Neuronal stem cell (in vitro differentiated cells): ENCODE measurements at regions not wholly inside any gene's neighbourhood (a gene's known extent, or its start where the extent isn't known, plus 50 kb on each side); places are given as distances from the start of the nearest gene placed in this dataset.

ENCODE experiments used
- DNase-seq: peaks from one replicate; pipeline ENCODE4 v3.0.0-alpha.2; 2013; ENCODE audit warnings: low spot score
- H2AFZ ChIP-seq: one replicate; pipeline ENCODE4 v1.6.1; 2013; ENCODE audit warnings: mild to moderate bottlenecking, low read length, inconsistent platforms
- H2AK5ac ChIP-seq: 2 replicates; pipeline ENCODE4 v1.6.1; 2013; ENCODE audit warnings: low read depth, mild to moderate bottlenecking, inconsistent platforms, low read length, moderate library complexity, mixed read lengths
- H2BK120ac ChIP-seq: 2 replicates; pipeline ENCODE4 v1.6.1; 2013; ENCODE audit warnings: low read depth, mild to moderate bottlenecking, inconsistent platforms, low read length, moderate library complexity, mixed read lengths
- H2BK12ac ChIP-seq: one replicate; pipeline ENCODE4 v1.6.1; 2013; ENCODE audit warnings: low read length, inconsistent platforms
- H2BK15ac ChIP-seq: 2 replicates; pipeline ENCODE4 v1.6.1; 2013; ENCODE audit warnings: mild to moderate bottlenecking, low read length, inconsistent platforms, mixed read lengths
- H2BK5ac ChIP-seq: one replicate; pipeline ENCODE4 v1.6.1; 2013; ENCODE audit warnings: inconsistent platforms, mild to moderate bottlenecking, low read length, moderate library complexity
- H3K14ac ChIP-seq: one replicate; pipeline ENCODE4 v1.6.1; 2013; ENCODE audit warnings: low read length, inconsistent platforms
- H3K18ac ChIP-seq: 2 replicates; pipeline ENCODE4 v1.6.1; 2013; ENCODE audit warnings: low read length, inconsistent platforms
- H3K23ac ChIP-seq: 2 replicates; pipeline ENCODE4 v1.6.1; 2013; ENCODE audit warnings: low read depth, mild to moderate bottlenecking, mixed read lengths, low read length, inconsistent platforms; ENCODE audit not compliant: poor library complexity
- H3K27ac ChIP-seq: replicated peaks from 3 replicates; pipeline ENCODE4 v1.5.1; 2013; ENCODE audit warnings: low read length, inconsistent platforms
- H3K27me3 ChIP-seq, 3 experiments: 2 replicates each; pipeline ENCODE4 v1.6.1; 2013; ENCODE audit warnings: low read length in 3 of 3, mild to moderate bottlenecking in 2 of 3, inconsistent platforms in 1 of 3, low read depth in 1 of 3, mixed read lengths in 1 of 3, moderate library complexity in 1 of 3; ENCODE audit not compliant: control insufficient read depth in 3 of 3, insufficient read depth in 3 of 3
- H3K36me3 ChIP-seq, 2 donors: replicated peaks in 1 of 2; 2 replicates each; pipeline ENCODE4 v1.6.1; 2013; ENCODE audit warnings: low read length in 2 of 2; ENCODE audit not compliant: control insufficient read depth in 2 of 2, insufficient read depth in 2 of 2
- H3K4ac ChIP-seq: 2 replicates; pipeline ENCODE4 v1.6.1; 2013; ENCODE audit warnings: inconsistent platforms, mild to moderate bottlenecking, low read length, moderate library complexity
- H3K4me1 ChIP-seq, 2 donors: 1 replicate in 1 of 2; 2 replicates in 1 of 2; pipeline ENCODE4 v1.6.1; 2013; ENCODE audit warnings: low read length in 2 of 2, low read depth in 1 of 2; ENCODE audit not compliant: control insufficient read depth in 2 of 2, insufficient read depth in 1 of 2
- H3K4me2 ChIP-seq: one replicate; pipeline ENCODE4 v1.6.1; 2013; ENCODE audit warnings: mild to moderate bottlenecking, low read length, inconsistent platforms; ENCODE audit not compliant: insufficient read depth, poor library complexity, severe bottlenecking
- H3K4me3 ChIP-seq, 2 donors: 2 replicates each; pipeline ENCODE4 v1.5.1; 2013; ENCODE audit warnings: low read length in 2 of 2, mild to moderate bottlenecking in 2 of 2, inconsistent platforms in 1 of 2, moderate library complexity in 1 of 2
- H3K79me1 ChIP-seq: one replicate; pipeline ENCODE4 v1.6.1; 2013; ENCODE audit warnings: low read depth, mild to moderate bottlenecking, inconsistent platforms, low read length, moderate library complexity
- H3K9ac ChIP-seq: one replicate; pipeline ENCODE4 v1.6.1; 2013; ENCODE audit warnings: mild to moderate bottlenecking, low read depth, low read length, inconsistent platforms; ENCODE audit not compliant: poor library complexity
- H3K9me3 ChIP-seq, 2 donors: replicated peaks in 1 of 2; 2 replicates each; pipeline versions ENCODE3 to v1.6.1; 2013; ENCODE audit warnings: low read length in 2 of 2, mild to moderate bottlenecking in 2 of 2, inconsistent platforms in 1 of 2, low read depth in 1 of 2, mixed read lengths in 1 of 2, moderate library complexity in 1 of 2; ENCODE audit not compliant: control insufficient read depth in 2 of 2, insufficient read depth in 1 of 2
- H4K8ac ChIP-seq: one replicate; pipeline ENCODE4 v1.6.1; 2013; ENCODE audit warnings: low read depth, mild to moderate bottlenecking, inconsistent platforms, low read length, moderate library complexity
- H4K91ac ChIP-seq: one replicate; pipeline ENCODE4 v1.6.1; 2013; ENCODE audit warnings: low read length, low read depth, mild to moderate bottlenecking, inconsistent platforms; ENCODE audit not compliant: poor library complexity
- WGBS, 2 donors: extraction: QIAGEN DNeasy Blood & Tissue Kit; methylation state at CpG; one replicate each; pipeline ENCODE4 v1.1.7; 2013; ENCODE audit warnings: missing lambda C conversion rate in 2 of 2, mixed read lengths in 1 of 2; ENCODE audit not compliant: insufficient read length in 2 of 2, insufficient replicate concordance in 1 of 2; ENCODE audit errors: extremely low coverage in 2 of 2; 5-methylcytosine and 5-hydroxymethylcytosine counted together

DNA sequence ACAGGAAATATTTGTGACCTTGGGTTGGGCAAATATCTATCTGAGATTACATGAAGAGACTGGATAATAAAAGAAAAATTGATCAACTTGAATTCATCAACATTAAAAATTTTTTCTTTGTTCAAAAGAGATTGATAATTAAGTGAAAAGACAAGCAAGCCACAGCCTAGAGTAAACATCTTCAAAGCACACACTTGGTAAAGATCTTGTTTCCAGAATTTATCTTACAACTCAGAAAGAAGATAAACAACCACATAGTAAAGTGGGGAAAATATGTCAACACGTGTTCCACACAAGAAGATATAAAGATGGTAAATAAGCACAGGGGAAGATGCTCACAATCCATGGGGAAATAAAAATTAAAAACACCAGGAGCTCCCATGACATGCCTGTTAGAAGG, 195.9 kb downstream of the SOX11 start:
- Histone ChIP-seq H2BK120ac (no peak overlapping the region), H3K18ac (no peak overlapping the region), H3K14ac (no peak overlapping the region), H3K79me1 (no peaks in the 10 kb centered on the region), H2BK5ac (no peak overlapping the region), H3K23ac (no peak overlapping the region), H4K91ac (no peak overlapping the region), H4K8ac (no peak overlapping the region), H3K4me2 (no peak overlapping the region), H3K9ac (no peak overlapping the region), H2BK12ac (no peak overlapping the region), H3K4ac (no peak overlapping the region), H3K27me3 (no peaks in the 10 kb centered on the region), H2AK5ac (no peak overlapping the region), H3K4me1 (peaks cover 7 to 19% of the 10 kb centered on the region in 2 donors), H2AFZ (no peak overlapping the region), H3K36me3 (no peaks in the 10 kb centered on the region), H3K27ac (no peak overlapping the region), H2BK15ac (no peak overlapping the region), H3K4me3 (no peak overlapping the region), H3K9me3 (no peaks in the 10 kb centered on the region)
- no peak for DNase-seq
- WGBS, 2 donors: no CpG with 5 or more reads among the region's 1 CpG

DNA sequence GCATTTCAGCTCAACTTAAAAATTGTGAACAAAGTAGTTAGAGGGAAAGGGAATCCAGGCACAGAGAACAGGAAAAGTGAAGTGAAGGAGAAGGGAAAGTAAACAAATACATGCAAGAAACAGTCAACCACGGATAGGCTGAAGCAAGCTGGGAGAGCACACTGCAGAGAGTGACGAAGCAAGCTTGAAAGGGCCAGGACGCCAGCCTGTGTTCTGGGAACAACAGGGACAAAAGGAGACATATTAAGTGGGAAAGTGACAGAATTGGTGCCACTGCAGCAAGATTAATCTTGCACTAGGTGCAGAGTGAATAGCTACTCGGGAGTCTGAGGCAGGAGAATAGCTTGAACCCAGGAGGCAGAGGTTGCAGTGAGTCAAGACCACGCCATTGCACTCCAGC, 197.3 kb downstream of the SOX11 start:
- no peaks in the 10 kb centered on the region for H3K36me3 ChIP-seq
- no peak overlapping the region for H3K4ac ChIP-seq
- H3K18ac ChIP-seq: no peak overlapping the region
- H2AK5ac ChIP-seq: no peak overlapping the region
- no peaks in the 10 kb centered on the region for H3K9me3 ChIP-seq
- no peak overlapping the region for H2BK15ac ChIP-seq
- no peaks in the 10 kb centered on the region for H3K27me3 ChIP-seq
- H2AFZ ChIP-seq: peak overlapping the region; percentile 74
- DNase-seq: no peak
- no peak overlapping the region for H2BK12ac ChIP-seq
- H3K9ac ChIP-seq: no peak overlapping the region
- H3K4me3 ChIP-seq: no peak overlapping the region
- no peak overlapping the region for H4K91ac ChIP-seq
- no peak overlapping the region for H3K4me2 ChIP-seq
- peaks cover 7 to 19% of the 10 kb centered on the region in 2 donors for H3K4me1 ChIP-seq
- no peak overlapping the region for H2BK120ac ChIP-seq
- H4K8ac ChIP-seq: no peak overlapping the region
- no CpG with 5 or more reads among the region's 5 CpGs for WGBS, 2 donors
- H3K27ac ChIP-seq: no peak overlapping the region
- no peak overlapping the region for H3K14ac ChIP-seq
- H3K23ac ChIP-seq: no peak overlapping the region
- no peak overlapping the region for H2BK5ac ChIP-seq
- H3K79me1 ChIP-seq: no peaks in the 10 kb centered on the region

DNA sequence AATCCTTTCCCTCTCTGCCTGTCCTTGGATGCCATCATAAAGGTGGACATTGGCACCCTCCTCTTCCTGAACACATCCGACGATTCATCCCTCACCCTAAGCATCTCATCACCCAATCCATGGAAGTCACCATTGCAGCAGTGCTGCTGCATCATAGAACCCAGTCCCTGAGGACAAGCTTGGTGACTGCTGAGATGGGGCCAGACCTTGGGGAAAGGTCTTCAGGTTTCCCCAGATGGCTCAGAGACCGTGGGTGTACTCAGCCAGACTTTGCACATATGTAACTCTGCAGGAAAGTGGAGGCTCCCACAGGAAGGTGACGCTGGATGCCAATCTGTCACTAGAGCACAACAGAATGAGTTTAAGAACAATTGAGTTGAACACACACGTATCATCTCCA, 202.2 kb downstream of the SOX11 start:
- H3K4ac ChIP-seq: no peak overlapping the region
- no peaks in the 10 kb centered on the region for H3K9me3 ChIP-seq
- H4K8ac ChIP-seq: no peak overlapping the region
- H2BK12ac ChIP-seq: no peak overlapping the region
- H3K36me3 ChIP-seq: no peaks in the 10 kb centered on the region
- peaks cover 0 to 3% of the 10 kb centered on the region in 2 donors for H3K4me1 ChIP-seq
- H3K18ac ChIP-seq: no peak overlapping the region
- H3K9ac ChIP-seq: no peak overlapping the region
- DNase-seq: no peak
- no peak overlapping the region for H3K14ac ChIP-seq
- no peak overlapping the region for H4K91ac ChIP-seq
- H3K27ac ChIP-seq: no peak overlapping the region
- H3K79me1 ChIP-seq: no peaks in the 10 kb centered on the region
- H3K27me3 ChIP-seq: no peaks in the 10 kb centered on the region
- H2BK15ac ChIP-seq: no peak overlapping the region
- H2BK5ac ChIP-seq: no peak overlapping the region
- no peak overlapping the region for H2AFZ ChIP-seq
- no peak overlapping the region for H3K4me2 ChIP-seq
- no peak overlapping the region for H2BK120ac ChIP-seq
- no CpG with 5 or more reads among the region's 5 CpGs for WGBS, 2 donors
- H3K23ac ChIP-seq: no peak overlapping the region
- no peak overlapping the region for H2AK5ac ChIP-seq
- H3K4me3 ChIP-seq: no peak overlapping the region

DNA sequence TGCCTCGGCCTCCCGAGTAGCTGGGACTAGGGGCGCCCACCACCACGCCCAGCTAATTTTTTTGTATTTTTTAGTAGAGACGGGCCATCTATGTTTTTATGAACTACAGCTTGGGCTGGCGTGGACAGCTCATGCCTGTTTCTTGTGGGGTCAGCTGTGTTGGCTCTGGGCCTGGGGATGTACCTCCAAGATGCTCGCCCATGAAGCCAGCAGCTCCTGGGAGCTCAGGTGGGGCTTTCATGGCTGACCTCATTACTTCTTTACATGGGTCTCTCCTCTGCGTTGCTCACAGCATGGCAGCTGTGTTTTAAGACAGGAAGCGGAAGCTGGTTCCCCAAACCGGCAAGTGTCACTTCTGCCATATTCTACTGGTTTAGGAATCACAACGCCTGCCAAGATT, 203.1 kb downstream of the SOX11 start:
- H4K91ac ChIP-seq: no peak overlapping the region
- H4K8ac ChIP-seq: no peak overlapping the region

More for the DNA sequence above, 203.1 kb downstream of the SOX11 start:
- H2BK120ac ChIP-seq: peak overlapping the region; percentile 47
- no peak overlapping the region for H2BK5ac ChIP-seq
- no peaks in the 10 kb centered on the region for H3K36me3 ChIP-seq
- no peak for DNase-seq
- no peaks in the 10 kb centered on the region for H3K4me1 ChIP-seq
- H3K9me3 ChIP-seq: no peaks in the 10 kb centered on the region
- H3K27me3 ChIP-seq: no peaks in the 10 kb centered on the region
- H3K14ac ChIP-seq: no peak overlapping the region
- WGBS, 2 donors: no CpG with 5 or more reads among the region's 11 CpGs
- no peak overlapping the region for H2AK5ac ChIP-seq
- no peak overlapping the region for H2AFZ ChIP-seq
- no peak overlapping the region for H3K18ac ChIP-seq
- H2BK15ac ChIP-seq: no peak overlapping the region
- H3K4me2 ChIP-seq: no peak overlapping the region
- no peak overlapping the region for H3K27ac ChIP-seq
- no peak overlapping the region for H2BK12ac ChIP-seq
- H3K4me3 ChIP-seq: no peak overlapping the region
- no peaks in the 10 kb centered on the region for H3K79me1 ChIP-seq
- no peak overlapping the region for H3K23ac ChIP-seq
- no peak overlapping the region for H3K9ac ChIP-seq
- no peak overlapping the region for H3K4ac ChIP-seq
